HepG2 (cell line): ENCODE measurements at regions not wholly inside any gene's neighbourhood (a gene's known extent, or its start where the extent isn't known, plus 50 kb on each side); places are given as distances from the start of the nearest gene placed in this dataset.
"Not testable (repeated sequence)": the region's sequence is repeated elsewhere in the genome, so short reads cannot be mapped to it uniquely, and the experiment has no call there.

Experiments
- CTCF ChIP-seq: sonication (generic); formaldehyde crosslinking; IDR thresholded peaks from 2 replicates; pipeline ENCODE4 v1.5.0; 2020; ENCODE audit warnings: mild to moderate bottlenecking, missing genetic modification reagents, moderate library complexity
- FOSL1 ChIP-seq: sonication (generic); formaldehyde crosslinking; IDR thresholded peaks from 2 replicates; pipeline ENCODE4 v1.9.0; 2021; ENCODE audit warnings: missing genetic modification reagents, borderline replicate concordance
- FOXJ3 ChIP-seq: sonication (generic); formaldehyde crosslinking; IDR thresholded peaks from 2 replicates; pipeline ENCODE4 v1.4.0; 2020; ENCODE audit warnings: missing genetic modification reagents, mild to moderate bottlenecking, borderline replicate concordance
- KLF11 ChIP-seq: IDR thresholded peaks from 2 replicates; pipeline ENCODE4 v1.6.1; 2016; ENCODE audit warnings: missing compliant biosample characterization
- MAZ ChIP-seq, 2 experiments: sonication (generic) in 1 of 2; formaldehyde crosslinking in 1 of 2; IDR thresholded peaks; 2 replicates each; pipeline versions ENCODE4 v1.5.0 to v1.6.1; 2012 to 2020; ENCODE audit warnings: low read depth in 2 of 2, mild to moderate bottlenecking in 2 of 2, borderline replicate concordance in 1 of 2, improper control_type of control experiment in 1 of 2, low read length in 1 of 2, missing genetic modification reagents in 1 of 2, moderate library complexity in 1 of 2
- REPIN1 ChIP-seq: sonication (generic); formaldehyde crosslinking; IDR thresholded peaks from 2 replicates; pipeline ENCODE4 v1.8.0; 2022; ENCODE audit warnings: missing genetic modification reagents, low read depth, mild to moderate bottlenecking, borderline replicate concordance
- SMYD3 ChIP-seq: sonication (generic); formaldehyde crosslinking; IDR thresholded peaks from 2 replicates; pipeline ENCODE4 v1.8.1; 2023; ENCODE audit warnings: mild to moderate bottlenecking, missing genetic modification reagents
- YY1 ChIP-seq: IDR thresholded peaks from 2 replicates; pipeline ENCODE4 v1.6.1; 2011; ENCODE audit warnings: low read length, low read depth, moderate library complexity, mild to moderate bottlenecking; ENCODE audit not compliant: insufficient read depth, insufficient replicate concordance
- ZKSCAN5 ChIP-seq: sonication (generic); formaldehyde crosslinking; IDR thresholded peaks from 2 replicates; pipeline ENCODE4 v1.5.1; 2020; ENCODE audit warnings: mild to moderate bottlenecking, missing genetic modification reagents
- ZKSCAN8 ChIP-seq: IDR thresholded peaks from 2 replicates; pipeline ENCODE4 v1.6.1; 2016; ENCODE audit warnings: borderline replicate concordance, missing genetic modification reagents, missing compliant biosample characterization
- ZNF749 ChIP-seq: sonication (generic); formaldehyde crosslinking; IDR thresholded peaks from 2 replicates; pipeline ENCODE4 v1.8.0; 2022; ENCODE audit warnings: mild to moderate bottlenecking, missing genetic modification reagents, moderate library complexity, borderline replicate concordance
- ZNF775 ChIP-seq: sonication (generic); formaldehyde crosslinking; IDR thresholded peaks from 2 replicates; pipeline ENCODE4 v1.4.0; 2020; ENCODE audit warnings: missing genetic modification reagents, mild to moderate bottlenecking, moderate library complexity, borderline replicate concordance
- TF ChIP-seq, protein P1 (sequence below): sonication (generic); formaldehyde crosslinking; IDR thresholded peaks from 2 replicates; pipeline ENCODE4 v1.4.0; 2020; ENCODE audit warnings: missing genetic modification reagents
- TF ChIP-seq, protein P2 (sequence below): sonication (generic); formaldehyde crosslinking; IDR thresholded peaks from 2 replicates; pipeline ENCODE4 v1.4.0; 2020; ENCODE audit warnings: missing genetic modification reagents, borderline replicate concordance

GRCh38 chr7:112949682-112950081, 136.9 kb downstream of the GPR85 start:
- TF ChIP-seq ZKSCAN5; YY1; FOXJ3 (CRISPR knock-in tag); SMYD3; MAZ (IDR thresholded peaks at IDR 0.05; ENCODE audit: borderline replicate concordance, low read depth, low read length); MAZ (CRISPR knock-in tag; IDR thresholded peaks at IDR 0.05; ENCODE audit: low read depth); ZNF775 (CRISPR knock-in tag); CTCF; ZNF749; REPIN1 (CRISPR knock-in tag); KLF11 (CRISPR knock-in tag); FOSL1; ZKSCAN8 (CRISPR knock-in tag): not testable (repeated sequence)
- TF ChIP-seq, protein P1, sequence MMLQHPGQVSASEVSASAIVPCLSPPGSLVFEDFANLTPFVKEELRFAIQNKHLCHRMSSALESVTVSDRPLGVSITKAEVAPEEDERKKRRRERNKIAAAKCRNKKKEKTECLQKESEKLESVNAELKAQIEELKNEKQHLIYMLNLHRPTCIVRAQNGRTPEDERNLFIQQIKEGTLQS = not testable (repeated sequence)
- TF ChIP-seq, protein P2, sequence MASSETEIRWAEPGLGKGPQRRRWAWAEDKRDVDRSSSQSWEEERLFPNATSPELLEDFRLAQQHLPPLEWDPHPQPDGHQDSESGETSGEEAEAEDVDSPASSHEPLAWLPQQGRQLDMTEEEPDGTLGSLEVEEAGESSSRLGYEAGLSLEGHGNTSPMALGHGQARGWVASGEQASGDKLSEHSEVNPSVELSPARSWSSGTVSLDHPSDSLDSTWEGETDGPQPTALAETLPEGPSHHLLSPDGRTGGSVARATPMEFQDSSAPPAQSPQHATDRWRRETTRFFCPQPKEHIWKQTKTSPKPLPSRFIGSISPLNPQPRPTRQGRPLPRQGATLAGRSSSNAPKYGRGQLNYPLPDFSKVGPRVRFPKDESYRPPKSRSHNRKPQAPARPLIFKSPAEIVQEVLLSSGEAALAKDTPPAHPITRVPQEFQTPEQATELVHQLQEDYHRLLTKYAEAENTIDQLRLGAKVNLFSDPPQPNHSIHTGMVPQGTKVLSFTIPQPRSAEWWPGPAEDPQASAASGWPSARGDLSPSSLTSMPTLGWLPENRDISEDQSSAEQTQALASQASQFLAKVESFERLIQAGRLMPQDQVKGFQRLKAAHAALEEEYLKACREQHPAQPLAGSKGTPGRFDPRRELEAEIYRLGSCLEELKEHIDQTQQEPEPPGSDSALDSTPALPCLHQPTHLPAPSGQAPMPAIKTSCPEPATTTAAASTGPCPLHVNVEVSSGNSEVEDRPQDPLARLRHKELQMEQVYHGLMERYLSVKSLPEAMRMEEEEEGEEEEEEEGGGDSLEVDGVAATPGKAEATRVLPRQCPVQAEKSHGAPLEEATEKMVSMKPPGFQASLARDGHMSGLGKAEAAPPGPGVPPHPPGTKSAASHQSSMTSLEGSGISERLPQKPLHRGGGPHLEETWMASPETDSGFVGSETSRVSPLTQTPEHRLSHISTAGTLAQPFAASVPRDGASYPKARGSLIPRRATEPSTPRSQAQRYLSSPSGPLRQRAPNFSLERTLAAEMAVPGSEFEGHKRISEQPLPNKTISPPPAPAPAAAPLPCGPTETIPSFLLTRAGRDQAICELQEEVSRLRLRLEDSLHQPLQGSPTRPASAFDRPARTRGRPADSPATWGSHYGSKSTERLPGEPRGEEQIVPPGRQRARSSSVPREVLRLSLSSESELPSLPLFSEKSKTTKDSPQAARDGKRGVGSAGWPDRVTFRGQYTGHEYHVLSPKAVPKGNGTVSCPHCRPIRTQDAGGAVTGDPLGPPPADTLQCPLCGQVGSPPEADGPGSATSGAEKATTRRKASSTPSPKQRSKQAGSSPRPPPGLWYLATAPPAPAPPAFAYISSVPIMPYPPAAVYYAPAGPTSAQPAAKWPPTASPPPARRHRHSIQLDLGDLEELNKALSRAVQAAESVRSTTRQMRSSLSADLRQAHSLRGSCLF (CRISPR knock-in tag) = not testable (repeated sequence)
